Loucy (cell line): ENCODE measurements at regions not wholly inside any gene's neighbourhood (a gene's known extent, or its start where the extent isn't known, plus 50 kb on each side); places are given as distances from the start of the nearest gene placed in this dataset.

ENCODE experiments used
- EZH2phosphoT487 ChIP-seq: fragments of 200-600 bp; IDR thresholded peaks from 2 replicates; pipeline ENCODE4 v1.6.1; 2018; ENCODE audit warnings: antibody characterized with exemption, mild to moderate bottlenecking, moderate library complexity, borderline replicate concordance
- TF ChIP-seq, protein P1 (sequence below): fragments of 200-600 bp; sonication (generic); conservative IDR thresholded peaks from 2 replicates; pipeline ENCODE4 v1.5.1; 2014; ENCODE audit warnings: mild to moderate bottlenecking, antibody characterized with exemption, low read length

DNA sequence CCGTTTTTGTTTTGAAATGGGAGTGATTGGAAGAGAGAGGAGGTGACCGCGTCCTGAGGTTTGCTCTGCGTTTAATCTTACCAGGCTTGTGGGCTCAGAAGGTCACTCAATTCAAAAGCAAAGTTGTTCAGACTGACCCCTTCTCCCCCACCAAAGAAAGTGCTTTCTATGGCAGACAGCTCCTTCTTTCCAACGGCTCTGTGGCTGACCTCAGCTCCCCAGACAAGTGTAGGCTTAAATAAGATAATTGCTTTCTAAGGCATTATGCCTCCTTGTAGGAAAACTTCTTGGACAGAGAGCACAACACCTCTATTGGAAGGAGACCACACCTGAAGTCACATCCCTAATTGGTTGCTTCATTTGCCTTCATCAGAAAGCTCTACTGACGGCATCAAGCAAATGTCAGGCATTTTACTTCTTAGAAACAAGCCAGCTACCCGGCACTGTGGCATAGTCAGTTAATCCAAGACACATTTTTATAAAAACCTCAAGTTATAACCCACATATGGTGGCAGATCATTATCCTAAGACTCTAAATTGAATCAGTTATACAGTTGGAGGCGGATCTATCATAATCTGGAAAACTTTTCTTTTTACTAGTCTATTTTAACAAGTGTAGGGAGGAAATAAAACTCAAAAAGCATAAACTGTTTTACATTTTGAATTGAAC, 94.9 kb downstream of the TMEM174 start:
- TF ChIP-seq, protein P1, sequence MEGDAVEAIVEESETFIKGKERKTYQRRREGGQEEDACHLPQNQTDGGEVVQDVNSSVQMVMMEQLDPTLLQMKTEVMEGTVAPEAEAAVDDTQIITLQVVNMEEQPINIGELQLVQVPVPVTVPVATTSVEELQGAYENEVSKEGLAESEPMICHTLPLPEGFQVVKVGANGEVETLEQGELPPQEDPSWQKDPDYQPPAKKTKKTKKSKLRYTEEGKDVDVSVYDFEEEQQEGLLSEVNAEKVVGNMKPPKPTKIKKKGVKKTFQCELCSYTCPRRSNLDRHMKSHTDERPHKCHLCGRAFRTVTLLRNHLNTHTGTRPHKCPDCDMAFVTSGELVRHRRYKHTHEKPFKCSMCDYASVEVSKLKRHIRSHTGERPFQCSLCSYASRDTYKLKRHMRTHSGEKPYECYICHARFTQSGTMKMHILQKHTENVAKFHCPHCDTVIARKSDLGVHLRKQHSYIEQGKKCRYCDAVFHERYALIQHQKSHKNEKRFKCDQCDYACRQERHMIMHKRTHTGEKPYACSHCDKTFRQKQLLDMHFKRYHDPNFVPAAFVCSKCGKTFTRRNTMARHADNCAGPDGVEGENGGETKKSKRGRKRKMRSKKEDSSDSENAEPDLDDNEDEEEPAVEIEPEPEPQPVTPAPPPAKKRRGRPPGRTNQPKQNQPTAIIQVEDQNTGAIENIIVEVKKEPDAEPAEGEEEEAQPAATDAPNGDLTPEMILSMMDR = no peak
- no peak for TF ChIP-seq EZH2phosphoT487
